ENCODE measurements at regions not wholly inside any gene's neighbourhood (a gene's known extent, or its start where the extent isn't known, plus 50 kb on each side); places are given as distances from the start of the nearest gene placed in this dataset.
A peak's percentile ranks its signal among the peaks of the same experiment; 100 is the strongest.
"Not testable (repeated sequence)": the region's sequence is repeated elsewhere in the genome, so short reads cannot be mapped to it uniquely, and the experiment has no call there.

GRCh38 chr4:57219431-57219830 is 109.2 kb upstream of the IGFBP7 start:
- no peak for DNase-seq

- no peak for DNase-seq
Observed at GRCh38 chr4:57214654-57215411, 104.6 kb upstream of the IGFBP7 start.

GRCh38 chr4:57211131-57211530 is 100.9 kb upstream of the IGFBP7 start:
- DNase-seq = no peak

GRCh38 chr4:57206172-57206571 is 96.0 kb upstream of the IGFBP7 start:
- no peak for DNase-seq

GRCh38 chr4:57205580-57205979 is 95.4 kb upstream of the IGFBP7 start:
- no peak for DNase-seq

- DNase-seq = no peak
Observed at GRCh38 chr4:57200799-57201327, 90.7 kb upstream of the IGFBP7 start.

GRCh38 chr4:57199267-57199666 is 89.1 kb upstream of the IGFBP7 start:
- no peak for DNase-seq

- DNase-seq = no peak
Observed at GRCh38 chr4:57195622-57196021, 85.4 kb upstream of the IGFBP7 start.

GRCh38 chr4:57194068-57194611 is 84.0 kb upstream of the IGFBP7 start:
- DNase-seq = no peak

GRCh38 chr4:57193209-57193810 is 83.1 kb upstream of the IGFBP7 start:
- no peak for DNase-seq

GRCh38 chr4:57191523-57192034 is 81.4 kb upstream of the IGFBP7 start:
- DNase-seq = peak; percentile 9

- DNase-seq = no peak
Observed at GRCh38 chr4:57190601-57191481, 80.7 kb upstream of the IGFBP7 start.

- DNase-seq = no peak
Observed at GRCh38 chr4:57187246-57187645, 77.1 kb upstream of the IGFBP7 start.

- DNase-seq = no peak
Observed at GRCh38 chr4:57184378-57185029, 74.3 kb upstream of the IGFBP7 start.

GRCh38 chr4:57182132-57182874 is 72.1 kb upstream of the IGFBP7 start:
- peak; percentile 9 for DNase-seq

GRCh38 chr4:57173136-57173535 is 63.0 kb upstream of the IGFBP7 start:
- DNase-seq = not testable (repeated sequence)

GRCh38 chr4:57172065-57172464 is 61.9 kb upstream of the IGFBP7 start:
- DNase-seq = no peak

GRCh38 chr4:57168982-57169381 is 58.8 kb upstream of the IGFBP7 start:
- DNase-seq = no peak

GRCh38 chr4:57163530-57164459 is 53.6 kb upstream of the IGFBP7 start:
- peak; percentile 75 for DNase-seq

- no peak for DNase-seq
Observed at GRCh38 chr4:57162499-57163019, 52.4 kb upstream of the IGFBP7 start.

Data from skin of body (tissue), 1 donor.